Tibial nerve (tissue), 4 donors: ENCODE measurements at regions not wholly inside any gene's neighbourhood (a gene's known extent, or its start where the extent isn't known, plus 50 kb on each side); places are given as distances from the start of the nearest gene placed in this dataset.
"Not testable (repeated sequence)": the region's sequence is repeated elsewhere in the genome, so short reads cannot be mapped to it uniquely, and the experiment has no call there.

Experiments
- DNase-seq, 2 donors: peaks; one replicate each; pipeline ENCODE4 v3.0.0-alpha.2; 2019; ENCODE audit warnings: low spot score in 2 of 2
- H3K27ac ChIP-seq, 4 donors: fragments of 200-600 bp; sonication (generic) in 3 of 4; one replicate each; pipeline ENCODE4 v1.5.1; 2017 to 2019; ENCODE audit warnings: mild to moderate bottlenecking in 1 of 4
- H3K27me3 ChIP-seq, 2 donors: fragments of 200-600 bp; sonication (generic) in 1 of 2; one replicate each; pipeline versions ENCODE4 v1.5.1 to v1.6.0; 2017 to 2019
- H3K36me3 ChIP-seq, 3 donors: fragments of 200-600 bp; sonication (generic); one replicate each; pipeline ENCODE4 v1.5.1; 2018 to 2019
- H3K4me1 ChIP-seq, 4 donors: fragments of 200-600 bp; sonication (generic) in 3 of 4; one replicate each; pipeline ENCODE4 v1.5.1; 2017 to 2019
- H3K4me3 ChIP-seq, 4 donors: fragments of 200-600 bp; sonication (generic) in 3 of 4; one replicate each; pipeline ENCODE4 v1.5.1; 2017 to 2019; ENCODE audit warnings: mild to moderate bottlenecking in 1 of 4, moderate library complexity in 1 of 4
- H3K9me3 ChIP-seq, 4 donors: fragments of 200-600 bp; sonication (generic) in 3 of 4; one replicate each; pipeline ENCODE4 v1.5.1; 2017 to 2019
- CTCF ChIP-seq, 5 experiments: fragments of 200-600 bp in 3 of 5; fragments of 450-650 bp in 2 of 5; sonication (generic) in 3 of 5; IDR thresholded peaks; one replicate each; pipeline ENCODE4 v1.5.1; 2016 to 2019; ENCODE audit warnings: antibody characterized with exemption in 5 of 5, mild to moderate bottlenecking in 3 of 5, moderate library complexity in 2 of 5
- EP300 ChIP-seq, 2 donors: sonication (generic); formaldehyde crosslinking; IDR thresholded peaks; one replicate each; pipeline ENCODE4 v1.6.1; 2017; ENCODE audit warnings: antibody characterized with exemption in 2 of 2, mild to moderate bottlenecking in 1 of 2
- POLR2A ChIP-seq, 2 donors: fragments of 450-650 bp; IDR thresholded peaks; one replicate each; pipeline ENCODE4 v1.6.1; 2017; ENCODE audit warnings: antibody characterized with exemption in 2 of 2, mild to moderate bottlenecking in 2 of 2, moderate library complexity in 2 of 2
- WGBS, 2 donors: methylation state at CpG; one replicate each; pipeline ENCODE4 v1.1.5; 2018; 5-methylcytosine and 5-hydroxymethylcytosine counted together

GRCh38 chr18:1665079-1665478 lies 760.4 kb downstream of the ADCYAP1 start:
- TF ChIP-seq EP300 (IDR thresholded peaks at IDR 0.05), result no peak
- no peak for TF ChIP-seq CTCF (IDR thresholded peaks at IDR 0.05)
- TF ChIP-seq POLR2A (IDR thresholded peaks at IDR 0.05), result no peak
- Histone ChIP-seq H3K4me3 (no peak overlapping the region), H3K27ac (no peak overlapping the region), H3K4me1 (no peaks in the 10 kb centered on the region), H3K36me3 (no peaks in the 10 kb centered on the region), H3K27me3 (no peaks in the 10 kb centered on the region), H3K9me3 (no peaks in the 10 kb centered on the region)
- WGBS, 2 donors, result 47 to 59% methylated on average over 1 of the region's 1 CpG
- no peak for DNase-seq

- peaks cover 0 to 8% (median 2%) of the 10 kb centered on the region in 4 donors for H3K9me3 ChIP-seq
- no peak for DNase-seq
- TF ChIP-seq CTCF (IDR thresholded peaks at IDR 0.05), result no peak
- TF ChIP-seq POLR2A (IDR thresholded peaks at IDR 0.05), result no peak
- no peak for TF ChIP-seq EP300 (IDR thresholded peaks at IDR 0.05)
- no peak overlapping the region for H3K4me3 ChIP-seq
- no peaks in the 10 kb centered on the region for H3K4me1 ChIP-seq
- H3K27ac ChIP-seq, result no peak overlapping the region
- 63 to 66% methylated on average over 4 of the region's 4 CpGs for WGBS, 2 donors
- no peaks in the 10 kb centered on the region for H3K27me3 ChIP-seq
- H3K36me3 ChIP-seq, result no peaks in the 10 kb centered on the region
These were observed 763.6 kb downstream of the ADCYAP1 start for GRCh38 chr18:1668279-1668678.

GRCh38 chr18:1671710-1672109 lies 767.0 kb downstream of the ADCYAP1 start:
- not testable (repeated sequence) for H3K9me3 ChIP-seq, DNase-seq, H3K4me3 ChIP-seq, H3K4me1 ChIP-seq, H3K27me3 ChIP-seq, H3K27ac ChIP-seq, H3K36me3 ChIP-seq
- 93 to 94% methylated on average over 2 of the region's 2 CpGs for WGBS, 2 donors

GRCh38 chr18:1676387-1676786 lies 771.7 kb downstream of the ADCYAP1 start:
- H3K4me1 ChIP-seq, result no peaks in the 10 kb centered on the region
- no peak for DNase-seq
- H3K4me3 ChIP-seq, result no peak overlapping the region
- H3K27me3 ChIP-seq, result no peaks in the 10 kb centered on the region
- TF ChIP-seq CTCF (IDR thresholded peaks at IDR 0.05), result no peak
- TF ChIP-seq POLR2A (IDR thresholded peaks at IDR 0.05), result no peak
- no peak for TF ChIP-seq EP300 (IDR thresholded peaks at IDR 0.05)
- no peak overlapping the region for H3K27ac ChIP-seq
- H3K9me3 ChIP-seq, result peaks cover 0 to 8% (median 2%) of the 10 kb centered on the region in 4 donors
- 77 to 91% methylated on average over 3 of the region's 3 CpGs for WGBS, 2 donors
- H3K36me3 ChIP-seq, result no peaks in the 10 kb centered on the region

GRCh38 chr18:1680108-1680507 lies 775.4 kb downstream of the ADCYAP1 start:
- Histone ChIP-seq H3K27me3 (no peaks in the 10 kb centered on the region), H3K4me3 (no peak overlapping the region), H3K4me1 (no peaks in the 10 kb centered on the region), H3K27ac (no peak overlapping the region), H3K36me3 (no peaks in the 10 kb centered on the region), H3K9me3 (no peaks in the 10 kb centered on the region)
- no peak for DNase-seq
- WGBS, 2 donors, result 88 to 92% methylated on average over 1 of the region's 1 CpG
- TF ChIP-seq CTCF (IDR thresholded peaks at IDR 0.05) (no peak), EP300 (IDR thresholded peaks at IDR 0.05) (no peak), POLR2A (IDR thresholded peaks at IDR 0.05) (no peak)

- no peaks in the 10 kb centered on the region for H3K4me1 ChIP-seq
- H3K27ac ChIP-seq, result no peak overlapping the region
- H3K4me3 ChIP-seq, result no peak overlapping the region
- no peak for DNase-seq
- H3K9me3 ChIP-seq, result no peaks in the 10 kb centered on the region
- H3K36me3 ChIP-seq, result no peaks in the 10 kb centered on the region
- TF ChIP-seq EP300 (IDR thresholded peaks at IDR 0.05), result no peak
- no peak for TF ChIP-seq POLR2A (IDR thresholded peaks at IDR 0.05)
- TF ChIP-seq CTCF (IDR thresholded peaks at IDR 0.05), result no peak
- WGBS, 2 donors, result 76 to 82% methylated on average over 2 of the region's 2 CpGs
- no peaks in the 10 kb centered on the region for H3K27me3 ChIP-seq
These were observed 787.2 kb downstream of the ADCYAP1 start for GRCh38 chr18:1691863-1692262.
